ENCODE measurements at regions not wholly inside any gene's neighbourhood (a gene's known extent, or its start where the extent isn't known, plus 50 kb on each side); places are given as distances from the start of the nearest gene placed in this dataset.

DNA sequence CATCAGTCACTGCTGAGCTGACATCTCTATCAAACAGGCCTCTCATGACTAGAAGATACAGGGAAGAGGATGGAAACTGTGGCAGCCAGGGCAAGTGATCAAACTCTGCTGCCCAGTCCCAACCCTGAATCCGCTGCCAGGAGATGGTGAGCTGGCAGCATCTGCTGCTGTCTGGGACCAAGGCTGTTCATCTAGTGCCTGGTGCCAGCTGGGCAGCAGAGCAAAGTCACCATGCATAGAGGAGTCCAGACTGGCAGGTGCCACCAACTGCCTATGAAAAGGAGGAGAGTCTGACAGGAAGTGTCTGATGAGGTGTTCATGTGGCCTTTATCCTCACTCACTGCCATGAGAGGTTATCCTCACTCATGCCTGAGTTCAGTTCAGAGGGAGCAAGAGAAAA lies 518.9 kb downstream of the MID1IP1 start:
- H3K27me3 Mint-ChIP-seq, result no peaks in the 10 kb centered on the region
- DNase-seq (ENCODE audit: low spot score, unreplicated experiment), result no peak

DNA sequence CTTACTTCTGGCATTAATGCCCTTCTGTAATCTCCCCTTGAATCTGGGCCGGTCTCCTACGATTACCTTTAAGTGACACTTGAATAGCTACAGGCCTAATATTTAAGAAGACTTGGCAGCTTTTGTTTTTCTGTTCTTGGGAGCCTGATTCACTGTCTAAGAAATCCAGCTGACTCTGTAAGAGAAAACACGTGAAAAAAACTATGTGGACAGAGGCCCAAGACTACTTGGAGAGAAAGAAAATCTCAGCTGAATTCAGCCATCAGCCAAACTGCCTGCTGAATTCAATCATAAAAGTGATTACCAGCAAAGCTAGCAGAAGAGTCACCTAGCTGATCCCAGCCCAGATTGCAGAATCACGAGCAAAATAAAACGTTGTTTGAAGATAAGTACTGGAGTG lies 521.2 kb downstream of the MID1IP1 start:
- H3K27me3 Mint-ChIP-seq, result no peaks in the 10 kb centered on the region
- no peak for DNase-seq (ENCODE audit: low spot score, unreplicated experiment)
- no peaks in the 10 kb centered on the region for H3K4me1 Mint-ChIP-seq (ENCODE audit: low read depth)
- no peak overlapping the region for H3K4me3 Mint-ChIP-seq (ENCODE audit: low read depth)
- no peaks in the 10 kb centered on the region for H3K36me3 Mint-ChIP-seq (ENCODE audit: insufficient read depth)
- TF ChIP-seq, protein P1, sequence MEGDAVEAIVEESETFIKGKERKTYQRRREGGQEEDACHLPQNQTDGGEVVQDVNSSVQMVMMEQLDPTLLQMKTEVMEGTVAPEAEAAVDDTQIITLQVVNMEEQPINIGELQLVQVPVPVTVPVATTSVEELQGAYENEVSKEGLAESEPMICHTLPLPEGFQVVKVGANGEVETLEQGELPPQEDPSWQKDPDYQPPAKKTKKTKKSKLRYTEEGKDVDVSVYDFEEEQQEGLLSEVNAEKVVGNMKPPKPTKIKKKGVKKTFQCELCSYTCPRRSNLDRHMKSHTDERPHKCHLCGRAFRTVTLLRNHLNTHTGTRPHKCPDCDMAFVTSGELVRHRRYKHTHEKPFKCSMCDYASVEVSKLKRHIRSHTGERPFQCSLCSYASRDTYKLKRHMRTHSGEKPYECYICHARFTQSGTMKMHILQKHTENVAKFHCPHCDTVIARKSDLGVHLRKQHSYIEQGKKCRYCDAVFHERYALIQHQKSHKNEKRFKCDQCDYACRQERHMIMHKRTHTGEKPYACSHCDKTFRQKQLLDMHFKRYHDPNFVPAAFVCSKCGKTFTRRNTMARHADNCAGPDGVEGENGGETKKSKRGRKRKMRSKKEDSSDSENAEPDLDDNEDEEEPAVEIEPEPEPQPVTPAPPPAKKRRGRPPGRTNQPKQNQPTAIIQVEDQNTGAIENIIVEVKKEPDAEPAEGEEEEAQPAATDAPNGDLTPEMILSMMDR (IDR thresholded peaks at IDR 0.05; ENCODE audit: unreplicated experiment), result no peak
- H3K9me3 Mint-ChIP-seq (ENCODE audit: low read depth), result peaks cover 25% of the 10 kb centered on the region
- no peak overlapping the region for H3K27ac Mint-ChIP-seq

More for the DNA sequence above, 518.9 kb downstream of the MID1IP1 start:
- no peak overlapping the region for H3K27ac Mint-ChIP-seq
- no peaks in the 10 kb centered on the region for H3K4me1 Mint-ChIP-seq (ENCODE audit: low read depth)
- peaks cover 26% of the 10 kb centered on the region for H3K9me3 Mint-ChIP-seq (ENCODE audit: low read depth)
- H3K36me3 Mint-ChIP-seq (ENCODE audit: insufficient read depth), result peaks cover 2% of the 10 kb centered on the region
- TF ChIP-seq, protein P1 (IDR thresholded peaks at IDR 0.05; ENCODE audit: unreplicated experiment), result no peak
- no peak overlapping the region for H3K4me3 Mint-ChIP-seq (ENCODE audit: low read depth)

DNA sequence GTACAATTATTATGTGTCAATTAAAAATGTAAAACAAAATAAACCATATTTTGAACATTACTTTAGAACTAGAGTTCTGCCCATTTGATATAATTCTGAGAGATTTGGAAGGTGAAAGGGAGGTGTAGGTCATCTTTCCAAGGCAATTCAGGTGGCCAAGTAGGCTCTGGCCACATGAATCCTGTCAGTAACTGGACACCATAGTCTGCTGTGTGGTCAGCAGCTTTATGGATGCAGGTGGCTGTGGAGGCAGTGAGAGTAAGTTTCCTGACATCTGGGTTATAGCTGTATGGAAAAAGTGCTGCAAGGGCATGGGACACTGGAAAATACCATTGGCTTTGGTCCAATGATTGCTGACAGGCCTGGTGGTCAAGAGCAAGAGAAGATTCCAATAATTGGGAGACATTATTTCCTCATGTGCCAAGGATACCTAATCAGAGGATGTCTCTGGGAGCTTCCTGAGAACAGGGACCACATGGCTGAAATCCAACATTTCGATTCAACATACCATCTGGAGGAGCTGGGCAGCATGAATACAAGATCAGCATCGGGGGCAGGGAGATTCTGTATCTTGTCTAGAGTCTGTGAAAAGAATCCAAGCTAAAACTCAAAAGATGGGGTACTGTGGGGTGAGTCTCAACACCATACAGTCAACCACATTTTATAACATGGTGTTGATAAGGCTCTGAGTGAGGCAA lies 523.1 kb downstream of the MID1IP1 start:
- no peaks in the 10 kb centered on the region for H3K36me3 Mint-ChIP-seq (ENCODE audit: insufficient read depth)
- TF ChIP-seq, protein P1 (IDR thresholded peaks at IDR 0.05; ENCODE audit: unreplicated experiment), result no peak
- H3K4me3 Mint-ChIP-seq (ENCODE audit: low read depth), result no peak overlapping the region
- H3K9me3 Mint-ChIP-seq (ENCODE audit: low read depth), result peaks cover 30% of the 10 kb centered on the region
- no peak for DNase-seq (ENCODE audit: low spot score, unreplicated experiment)
- no peak overlapping the region for H3K27ac Mint-ChIP-seq
- no peaks in the 10 kb centered on the region for H3K27me3 Mint-ChIP-seq
- no peaks in the 10 kb centered on the region for H3K4me1 Mint-ChIP-seq (ENCODE audit: low read depth)

DNA sequence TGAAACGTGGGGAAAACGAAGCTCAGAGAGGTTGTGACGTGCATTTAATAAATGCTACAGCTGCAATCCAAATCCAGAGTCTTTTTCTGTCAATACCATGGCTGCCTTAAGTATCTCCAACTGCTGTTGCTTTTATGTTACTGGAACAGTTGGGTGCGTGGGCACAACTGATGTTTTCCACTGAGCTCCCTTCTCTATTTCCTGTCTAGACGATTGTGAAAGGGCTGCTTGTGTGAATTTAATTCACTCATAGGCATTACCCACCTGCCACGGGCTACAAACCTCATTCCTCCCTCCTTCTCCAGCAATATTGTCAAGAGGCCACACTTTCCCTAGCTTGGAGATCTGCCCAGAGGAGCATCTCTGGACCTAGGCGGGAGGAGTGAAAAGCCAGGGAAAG lies 526.0 kb downstream of the MID1IP1 start:
- no peak overlapping the region for H3K4me3 Mint-ChIP-seq (ENCODE audit: low read depth)
- no peak overlapping the region for H3K27ac Mint-ChIP-seq
- H3K36me3 Mint-ChIP-seq (ENCODE audit: insufficient read depth), result no peaks in the 10 kb centered on the region
- H3K27me3 Mint-ChIP-seq, result no peaks in the 10 kb centered on the region
- DNase-seq (ENCODE audit: low spot score, unreplicated experiment), result no peak
- TF ChIP-seq, protein P1 (IDR thresholded peaks at IDR 0.05; ENCODE audit: unreplicated experiment), result no peak
- no peaks in the 10 kb centered on the region for H3K4me1 Mint-ChIP-seq (ENCODE audit: low read depth)
- peaks cover 29% of the 10 kb centered on the region for H3K9me3 Mint-ChIP-seq (ENCODE audit: low read depth)

DNA sequence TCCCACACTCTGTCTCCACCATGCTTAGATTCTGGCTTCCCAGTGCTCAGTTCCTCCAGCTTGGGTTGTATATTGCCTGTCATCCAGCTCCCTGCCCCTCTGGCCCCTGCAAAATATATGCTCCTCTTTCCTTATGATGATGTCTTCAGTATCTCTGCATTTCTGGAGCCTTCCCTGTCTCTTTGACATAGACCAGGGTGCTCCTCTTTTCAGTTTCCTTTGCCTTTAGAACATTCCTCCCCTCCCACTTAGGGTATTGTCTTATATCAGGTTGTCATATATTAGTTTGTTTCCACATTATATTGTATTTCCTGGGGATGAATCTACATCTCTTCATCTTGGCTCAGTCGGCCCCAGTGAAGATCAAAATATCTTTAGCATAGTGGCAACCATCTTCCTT lies 526.4 kb downstream of the MID1IP1 start:
- TF ChIP-seq, protein P1 (IDR thresholded peaks at IDR 0.05; ENCODE audit: unreplicated experiment), result no peak
- Mint-ChIP-seq H3K27me3 (no peaks in the 10 kb centered on the region), H3K4me3 (ENCODE audit: low read depth) (no peak overlapping the region), H3K4me1 (ENCODE audit: low read depth) (no peaks in the 10 kb centered on the region), H3K36me3 (ENCODE audit: insufficient read depth) (no peaks in the 10 kb centered on the region), H3K9me3 (ENCODE audit: low read depth) (peaks cover 34% of the 10 kb centered on the region), H3K27ac (no peak overlapping the region)
- DNase-seq (ENCODE audit: low spot score, unreplicated experiment), result no peak
